ENCODE measurements at regions not wholly inside any gene's neighbourhood (a gene's known extent, or its start where the extent isn't known, plus 50 kb on each side); places are given as distances from the start of the nearest gene placed in this dataset.

GRCh38 chr6:165814679-165815078, 151.6 kb upstream of the PDE10A start:
- Histone ChIP-seq H3K27ac (no peak overlapping the region), H3K4me3 (no peak overlapping the region), H3K9me3 (no peaks in the 10 kb centered on the region), H3K27me3 (no peaks in the 10 kb centered on the region), H3K36me3 (no peaks in the 10 kb centered on the region), H3K4me1 (no peaks in the 10 kb centered on the region)
- TF ChIP-seq CTCF (IDR thresholded peaks at IDR 0.05): no peak
- no peak for TF ChIP-seq POLR2A (IDR thresholded peaks at IDR 0.05)
- no peak for DNase-seq
- 91% methylated on average over 10 of the region's 10 CpGs for WGBS (ENCODE audit: insufficient coverage, low coverage, low lambda C conversion rate, missing lambda C conversion rate)
- ATAC-seq: no peak
- intact Hi-C loops (cut with DNase I): no loop called here

GRCh38 chr6:165811512-165811911, 148.5 kb upstream of the PDE10A start:
- intact Hi-C loops (cut with DNase I): no loop called here
- H3K36me3 ChIP-seq: no peaks in the 10 kb centered on the region
- 73% methylated on average over 5 of the region's 7 CpGs for WGBS (ENCODE audit: insufficient coverage, low coverage, low lambda C conversion rate, missing lambda C conversion rate)
- ATAC-seq (no peak), DNase-seq (no peak)
- no peaks in the 10 kb centered on the region for H3K4me1 ChIP-seq
- H3K4me3 ChIP-seq: no peak overlapping the region
- H3K27me3 ChIP-seq: no peaks in the 10 kb centered on the region
- no peaks in the 10 kb centered on the region for H3K9me3 ChIP-seq
- no peak overlapping the region for H3K27ac ChIP-seq
- TF ChIP-seq CTCF (IDR thresholded peaks at IDR 0.05) (no peak), POLR2A (IDR thresholded peaks at IDR 0.05) (no peak)

GRCh38 chr6:165808021-165808420, 145.0 kb upstream of the PDE10A start:
- intact Hi-C loops (cut with DNase I): no loop called here

GRCh38 chr6:165807249-165807960, 144.4 kb upstream of the PDE10A start:
- WGBS (ENCODE audit: insufficient coverage, low coverage, low lambda C conversion rate, missing lambda C conversion rate): 52% methylated on average over 9 of the region's 10 CpGs

More at GRCh38 chr6:165808021-165808420, 145.0 kb upstream of the PDE10A start:
- TF ChIP-seq POLR2A (IDR thresholded peaks at IDR 0.05) (no peak), CTCF (IDR thresholded peaks at IDR 0.05) (no peak)
- Histone ChIP-seq H3K27ac (no peak overlapping the region), H3K4me3 (no peak overlapping the region), H3K4me1 (no peaks in the 10 kb centered on the region), H3K36me3 (no peaks in the 10 kb centered on the region), H3K27me3 (peaks cover 0 to 7% of the 10 kb centered on the region in 2 donors), H3K9me3 (no peaks in the 10 kb centered on the region)
- DNase-seq: no peak
- WGBS (ENCODE audit: insufficient coverage, low coverage, low lambda C conversion rate, missing lambda C conversion rate): 62% methylated on average over 4 of the region's 10 CpGs
- ATAC-seq: no peak

More at GRCh38 chr6:165807249-165807960, 144.4 kb upstream of the PDE10A start:
- H3K4me3 ChIP-seq: no peak overlapping the region
- no peaks in the 10 kb centered on the region for H3K36me3 ChIP-seq
- DNase-seq (no peak), ATAC-seq (no peak)
- no peak overlapping the region for H3K27ac ChIP-seq
- H3K27me3 ChIP-seq: peaks cover 0 to 7% of the 10 kb centered on the region in 2 donors
- no peaks in the 10 kb centered on the region for H3K9me3 ChIP-seq
- intact Hi-C loops (cut with DNase I): no loop called here
- no peak for TF ChIP-seq POLR2A (IDR thresholded peaks at IDR 0.05)
- TF ChIP-seq CTCF (IDR thresholded peaks at IDR 0.05): no peak
- H3K4me1 ChIP-seq: no peaks in the 10 kb centered on the region

All from right lobe of liver (tissue), 6 donors.